GM19023 (cell line): ENCODE measurements at regions not wholly inside any gene's neighbourhood (a gene's known extent, or its start where the extent isn't known, plus 50 kb on each side); places are given as distances from the start of the nearest gene placed in this dataset.
"Not testable (repeated sequence)": the region's sequence is repeated elsewhere in the genome, so short reads cannot be mapped to it uniquely, and the experiment has no call there.

Source experiments
- ATAC-seq: cut with Tn5 transposase; IDR thresholded peaks from one replicate; pipeline ENCODE4 v1.9.1; 2021; ENCODE audit warnings: mild to moderate bottlenecking, moderate library complexity; ENCODE audit not compliant: unreplicated experiment

DNA sequence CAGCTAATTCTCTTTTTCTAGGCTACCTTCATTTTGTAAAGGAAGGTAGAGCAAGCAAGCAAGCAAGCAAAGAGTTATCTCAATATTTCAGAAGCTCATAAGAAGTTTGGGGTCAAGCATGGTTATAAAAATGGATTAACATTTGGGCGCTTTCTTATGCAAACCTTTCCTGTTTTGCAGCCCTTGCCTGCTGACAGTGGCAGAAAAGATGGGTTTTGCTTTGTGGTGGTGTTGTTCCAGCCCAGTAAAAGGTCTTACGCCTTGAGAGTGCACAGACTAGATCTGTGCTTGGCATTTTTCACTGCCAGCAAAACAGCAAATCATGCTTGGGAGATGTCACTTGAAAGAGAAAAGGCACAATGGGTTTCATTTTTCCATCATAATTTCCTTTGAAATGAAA lies 1320.6 kb upstream of the CELF4 start:
- ATAC-seq, result no peak

DNA sequence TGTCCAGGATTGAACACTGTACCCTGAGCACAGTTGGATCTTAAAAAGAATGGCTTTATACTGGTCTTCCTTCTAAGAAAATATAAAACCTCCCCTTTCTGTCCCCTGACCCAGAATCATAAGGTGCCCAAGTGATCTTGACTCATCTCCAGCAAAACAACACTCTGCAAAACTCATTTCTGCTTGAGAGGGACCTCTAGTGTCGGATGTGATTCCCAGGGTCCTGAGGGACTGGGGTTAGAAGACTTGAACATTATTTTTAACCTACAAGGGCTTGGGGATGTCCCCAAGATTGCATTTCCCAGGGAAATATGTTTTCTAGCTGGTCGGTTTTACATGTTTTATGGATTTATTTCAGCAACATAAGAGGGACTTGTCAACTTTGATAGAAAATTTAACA lies 1318.5 kb upstream of the CELF4 start:
- no peak for ATAC-seq

GRCh38 chr18:38883111-38883510 lies 1317.5 kb upstream of the CELF4 start:
- no peak for ATAC-seq

- ATAC-seq, result no peak
These were observed 1314.3 kb upstream of the CELF4 start for GRCh38 chr18:38879871-38880270.

DNA sequence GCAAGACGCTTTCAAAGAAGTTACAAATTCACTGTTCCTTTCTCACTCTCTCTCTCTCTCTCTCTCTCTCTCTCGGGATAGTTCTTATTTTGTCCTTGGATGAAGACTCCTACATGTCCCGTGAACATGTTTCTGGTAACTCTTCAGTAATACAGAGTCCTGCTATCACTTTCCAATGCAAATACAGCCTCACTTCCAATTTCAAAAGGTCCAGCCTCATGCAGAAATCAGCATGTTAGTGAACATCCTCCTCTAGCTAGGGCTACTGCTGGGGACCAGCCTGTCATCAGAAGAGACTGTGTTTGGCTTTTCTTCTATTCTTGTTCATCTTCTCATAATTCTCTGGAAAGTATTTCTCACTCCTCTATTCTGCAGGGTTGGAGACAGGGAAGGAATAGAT lies 1306.7 kb upstream of the CELF4 start:
- no peak for ATAC-seq

- ATAC-seq, result no peak
These were observed 1303.2 kb upstream of the CELF4 start for GRCh38 chr18:38868757-38869156.

GRCh38 chr18:38867680-38868079 lies 1302.1 kb upstream of the CELF4 start:
- no peak for ATAC-seq

- ATAC-seq, result no peak
These were observed 1285.9 kb upstream of the CELF4 start for GRCh38 chr18:38851526-38851925.

- ATAC-seq, result no peak
These were observed 1281.7 kb upstream of the CELF4 start for GRCh38 chr18:38847326-38847725.

GRCh38 chr18:38843291-38843690 lies 1277.7 kb upstream of the CELF4 start:
- ATAC-seq, result no peak

DNA sequence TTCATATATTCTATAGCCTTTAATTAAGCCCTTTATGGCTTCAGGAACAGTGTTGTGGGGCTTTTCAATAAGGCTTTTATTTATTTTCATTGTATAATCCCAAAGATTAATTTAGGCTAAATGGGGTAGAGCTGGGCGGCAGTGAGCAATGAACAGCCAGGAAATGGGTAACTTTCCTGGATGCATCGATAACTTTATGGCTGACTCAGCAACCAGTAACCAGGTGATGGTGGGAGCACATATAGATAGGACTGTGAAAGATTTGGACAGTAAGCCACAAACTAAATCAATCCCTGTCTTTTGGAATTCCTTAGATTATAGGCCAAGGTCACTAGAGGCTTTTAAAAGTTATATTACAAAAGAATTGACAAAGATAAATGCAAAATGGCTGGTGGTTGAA lies 1260.6 kb upstream of the CELF4 start:
- ATAC-seq, result no peak

DNA sequence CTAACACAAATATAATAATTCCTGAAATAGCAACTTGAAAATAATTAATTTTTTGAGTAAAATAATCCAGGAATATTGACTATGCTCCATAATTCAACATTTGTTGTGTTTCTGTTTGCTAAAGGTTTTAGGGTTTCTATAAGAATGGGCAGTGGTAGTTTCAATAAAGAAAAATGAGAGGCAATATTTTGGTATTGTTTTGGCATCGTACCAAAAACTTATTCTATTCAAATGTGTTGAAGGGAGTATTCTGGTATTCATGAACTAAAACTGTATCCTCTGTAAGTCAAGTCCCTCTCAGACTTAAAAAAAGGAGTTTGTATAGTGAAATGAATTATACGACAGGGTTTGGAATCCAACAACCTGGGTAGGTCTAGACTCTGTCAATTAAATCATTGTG lies 1245.6 kb upstream of the CELF4 start:
- no peak for ATAC-seq

DNA sequence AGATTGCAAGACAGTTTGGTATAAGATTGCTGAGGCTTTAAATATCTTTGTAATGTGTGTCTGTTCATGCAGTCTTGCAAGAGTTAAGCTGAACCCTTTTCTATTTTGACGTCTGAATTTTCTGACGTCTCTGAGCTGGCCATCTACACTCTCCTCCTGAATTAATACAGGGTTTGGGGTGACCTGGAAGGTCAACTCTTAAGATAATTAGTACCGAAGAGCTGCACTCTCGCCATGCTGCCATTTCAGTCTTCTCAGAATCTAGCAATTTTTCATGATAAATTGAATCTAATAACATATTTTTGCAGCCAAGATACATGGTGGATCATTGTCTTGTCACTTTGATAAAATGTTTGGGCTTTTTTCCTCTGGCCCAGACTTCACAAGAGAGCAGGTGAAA lies 1245.2 kb upstream of the CELF4 start:
- ATAC-seq, result no peak

DNA sequence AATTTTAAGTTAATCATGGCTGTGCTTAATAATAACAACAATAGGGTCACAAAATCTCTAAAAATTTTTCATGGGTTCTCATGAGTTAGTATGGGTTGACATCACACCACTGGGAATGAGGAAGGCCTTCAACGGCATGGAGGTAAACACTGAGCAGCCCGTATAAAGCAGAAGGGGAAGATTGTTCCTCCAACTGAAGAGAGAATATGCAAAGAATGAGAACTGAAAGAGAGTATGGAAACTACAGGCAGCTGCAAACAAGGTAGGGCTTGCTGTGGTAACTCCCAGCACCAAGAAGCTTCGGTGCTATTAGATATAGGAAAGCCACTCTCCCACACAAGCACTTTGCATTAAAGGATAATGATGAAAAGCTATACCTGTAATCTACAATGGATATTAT lies 1242.3 kb upstream of the CELF4 start:
- no peak for ATAC-seq

GRCh38 chr18:38805256-38805655 lies 1239.7 kb upstream of the CELF4 start:
- ATAC-seq, result no peak

GRCh38 chr18:38801640-38802039 lies 1236.0 kb upstream of the CELF4 start:
- no peak for ATAC-seq

- no peak for ATAC-seq
These were observed 1231.2 kb upstream of the CELF4 start for GRCh38 chr18:38796762-38797161.

- ATAC-seq, result no peak
These were observed 1227.1 kb upstream of the CELF4 start for GRCh38 chr18:38792731-38793130.

- no peak for ATAC-seq
These were observed 1225.2 kb upstream of the CELF4 start for GRCh38 chr18:38790786-38791185.

DNA sequence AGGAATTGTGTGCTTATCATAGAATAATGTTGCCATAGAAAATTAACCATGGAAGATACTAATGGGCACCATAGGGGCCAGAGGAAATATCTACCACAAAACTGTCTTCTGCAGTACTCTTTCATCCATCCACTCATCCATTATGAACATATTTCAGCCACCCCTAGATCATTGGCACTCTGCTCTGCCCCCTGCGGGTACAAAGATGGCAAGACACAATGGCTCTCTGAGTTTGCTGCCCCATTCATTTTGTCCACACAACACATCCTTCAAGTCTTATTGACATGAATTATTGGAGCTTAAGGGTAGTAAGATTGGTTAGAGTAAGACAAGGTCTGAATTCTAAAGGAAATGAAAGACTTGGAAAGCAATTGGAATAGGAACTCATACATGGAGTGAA lies 1224.7 kb upstream of the CELF4 start:
- no peak for ATAC-seq

DNA sequence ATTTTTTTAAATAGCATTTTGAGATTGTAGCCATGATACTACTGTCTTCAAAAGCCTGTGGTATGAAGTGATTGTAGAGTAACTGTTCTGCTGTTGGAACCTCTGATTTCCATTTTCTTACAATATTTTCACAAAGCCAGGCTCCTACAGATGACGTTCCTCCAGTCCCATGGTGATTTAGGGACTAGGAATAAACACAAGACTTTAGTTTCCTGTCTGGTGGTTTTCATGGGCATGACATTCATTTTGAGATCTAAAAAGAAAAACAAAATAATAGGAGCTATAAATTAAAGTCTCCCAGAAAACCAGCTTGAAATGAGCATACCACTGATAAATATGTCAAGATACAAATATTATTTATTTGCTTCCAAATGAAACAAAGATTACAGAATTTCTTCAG lies 1223.5 kb upstream of the CELF4 start:
- no peak for ATAC-seq

GRCh38 chr18:38786906-38787305 lies 1221.3 kb upstream of the CELF4 start:
- ATAC-seq, result no peak

- ATAC-seq, result not testable (repeated sequence)
These were observed 1206.0 kb upstream of the CELF4 start for GRCh38 chr18:38771620-38772019.

DNA sequence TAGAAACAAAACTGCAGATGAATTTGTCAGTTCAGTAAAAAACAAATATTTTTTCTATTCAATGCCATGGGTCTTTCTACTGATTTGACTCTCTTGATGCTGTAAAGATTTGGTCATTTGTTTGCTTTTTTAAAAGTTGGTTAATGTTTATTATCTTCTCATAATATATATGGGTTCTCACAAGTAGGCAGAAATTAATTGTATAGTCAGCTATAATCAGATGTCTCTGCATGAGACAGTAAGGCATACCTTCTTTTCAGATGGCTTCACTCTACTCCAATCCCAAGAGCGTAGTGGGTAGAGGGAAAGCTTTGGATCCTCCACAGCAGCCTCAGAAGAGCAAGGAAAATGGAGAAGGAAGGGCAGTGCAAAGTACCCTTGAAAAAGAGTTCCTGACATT lies 1202.9 kb upstream of the CELF4 start:
- ATAC-seq, result no peak
